ENCODE measurements at regions not wholly inside any gene's neighbourhood (a gene's known extent, or its start where the extent isn't known, plus 50 kb on each side); places are given as distances from the start of the nearest gene placed in this dataset.

DNA sequence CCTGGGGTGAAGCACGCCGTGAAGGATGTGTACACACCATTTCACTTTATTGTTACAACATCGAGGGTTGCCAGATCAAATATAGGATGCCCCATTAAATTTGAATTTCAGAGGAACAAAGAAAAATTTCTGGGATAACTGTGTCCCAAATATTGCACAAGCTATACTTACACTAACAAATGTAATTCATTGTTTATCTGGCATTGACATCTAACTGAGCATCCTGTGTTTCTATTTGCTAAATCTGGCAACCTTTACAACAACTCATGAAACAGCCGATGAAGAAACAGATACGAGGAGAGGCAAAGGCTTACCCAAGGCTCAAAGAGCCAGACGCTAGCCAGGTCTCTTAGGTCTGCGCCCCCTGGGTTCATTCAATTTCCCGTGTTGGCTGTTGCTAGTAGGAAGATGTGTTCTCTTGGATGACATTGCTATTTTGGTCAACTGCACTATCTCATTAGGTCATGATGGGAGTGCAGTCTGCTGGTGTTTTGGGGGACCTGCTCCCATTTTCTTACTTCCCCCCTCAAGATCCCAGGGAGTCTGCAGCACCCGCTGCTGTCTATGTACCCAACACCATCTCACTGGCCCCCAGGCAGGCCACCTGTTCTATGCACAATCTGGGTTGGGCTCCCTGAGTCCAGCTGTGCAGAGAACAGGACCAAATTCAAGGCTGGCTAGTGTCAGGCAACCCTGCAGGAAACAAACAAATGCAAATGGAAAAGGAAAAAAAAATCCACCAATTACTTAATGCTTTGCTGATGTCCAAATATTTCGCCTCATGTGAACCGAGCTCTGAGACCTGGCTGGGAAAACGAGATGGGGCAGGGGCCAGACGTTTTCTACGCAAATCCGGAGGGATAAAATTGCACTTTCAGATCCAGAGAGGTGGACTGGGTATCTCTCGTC is 560.9 kb downstream of the MIAT start:
- H3K4me1 ChIP-seq (ENCODE audit: insufficient read depth, low read length): no peaks in the 10 kb centered on the region
- H3K36me3 ChIP-seq (ENCODE audit: insufficient read depth, low read length): no peaks in the 10 kb centered on the region
- no peak overlapping the region for H3K9ac ChIP-seq (ENCODE audit: low read depth, low read length)
- H3K9me3 ChIP-seq (ENCODE audit: control insufficient read depth, insufficient read depth, low read length): peaks cover 1% of the 10 kb centered on the region; the same call in 1 of the 2 replicates

DNA sequence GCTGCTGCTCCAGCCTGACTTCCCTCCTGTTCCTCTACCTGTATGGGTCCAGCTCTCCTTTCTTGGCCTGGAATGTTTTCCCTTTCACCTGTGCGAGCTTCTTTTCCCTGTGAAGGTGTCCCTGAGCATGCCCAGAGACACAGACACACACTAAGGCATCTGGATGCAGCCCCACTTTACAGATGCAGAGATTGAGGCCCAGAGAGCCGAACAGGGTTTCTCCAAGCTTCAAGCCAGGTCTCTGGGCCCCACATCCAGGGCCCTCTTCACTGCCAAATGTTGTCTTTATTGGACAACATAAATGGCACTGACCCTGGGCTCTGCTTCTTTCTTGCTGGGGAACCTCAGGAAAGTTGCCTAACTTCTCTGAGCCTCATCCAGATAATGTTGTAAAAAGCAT is 561.6 kb downstream of the MIAT start:
- H3K9ac ChIP-seq (ENCODE audit: low read depth, low read length): no peak overlapping the region
- peaks cover 5% of the 10 kb centered on the region; the same call in 1 of the 2 replicates for H3K9me3 ChIP-seq (ENCODE audit: control insufficient read depth, insufficient read depth, low read length)
- H3K36me3 ChIP-seq (ENCODE audit: insufficient read depth, low read length): no peaks in the 10 kb centered on the region
- 0 out of 2 replicates have a peak, but pooled peaks cover 3% of the 10 kb centered on the region for H3K4me1 ChIP-seq (ENCODE audit: insufficient read depth, low read length)

DNA sequence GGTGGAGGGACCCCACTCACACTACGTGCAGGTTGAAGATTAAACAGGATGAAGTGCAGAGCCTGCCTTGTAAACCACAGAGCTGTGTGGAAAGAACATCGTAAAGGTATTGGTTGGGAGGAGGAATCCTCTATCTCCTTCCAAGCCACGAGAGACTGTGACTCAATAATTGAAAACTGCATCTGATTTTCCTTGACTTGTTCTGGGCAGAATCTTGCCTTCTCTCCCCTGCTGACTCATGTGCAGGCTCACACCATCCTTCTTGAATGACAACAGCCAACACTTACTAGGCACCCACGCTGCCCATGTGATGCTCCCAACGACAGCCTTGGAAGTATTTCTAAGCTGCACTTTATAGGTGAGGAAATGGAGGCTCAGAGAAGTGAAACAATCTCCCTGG is 563.0 kb downstream of the MIAT start:
- peaks cover 5% of the 10 kb centered on the region; the same call in 1 of the 2 replicates for H3K9me3 ChIP-seq (ENCODE audit: control insufficient read depth, insufficient read depth, low read length)
- no peaks in the 10 kb centered on the region for H3K36me3 ChIP-seq (ENCODE audit: insufficient read depth, low read length)
- H3K9ac ChIP-seq (ENCODE audit: low read depth, low read length): no peak overlapping the region
- H3K4me1 ChIP-seq (ENCODE audit: insufficient read depth, low read length): peaks cover 8% of the 10 kb centered on the region; the same call in 1 of the 2 replicates

DNA sequence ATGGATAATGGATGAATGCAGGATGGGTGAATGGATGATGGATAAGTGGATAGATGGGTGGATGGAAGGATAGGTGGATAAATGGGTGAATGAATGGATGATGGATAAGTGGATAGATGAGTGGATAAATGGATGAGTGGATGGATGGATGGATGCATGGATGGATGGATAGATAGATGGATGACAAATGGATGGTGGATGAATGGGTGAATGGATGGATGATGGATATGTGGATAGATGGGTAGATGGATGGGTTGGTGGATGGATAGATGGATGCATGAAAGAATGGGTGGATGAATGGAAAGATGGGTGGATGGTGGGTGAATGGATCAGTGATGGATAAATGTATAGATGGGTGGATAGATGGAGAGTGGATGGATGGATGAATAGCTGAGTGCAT is 564.8 kb downstream of the MIAT start:
- Histone ChIP-seq H3K9ac (ENCODE audit: low read depth, low read length) (no peak overlapping the region), H3K9me3 (ENCODE audit: control insufficient read depth, insufficient read depth, low read length) (peaks cover 5% of the 10 kb centered on the region; the same call in 1 of the 2 replicates), H3K4me1 (ENCODE audit: insufficient read depth, low read length) (peaks cover 8% of the 10 kb centered on the region; the same call in 1 of the 2 replicates), H3K36me3 (ENCODE audit: insufficient read depth, low read length) (no peaks in the 10 kb centered on the region)

DNA sequence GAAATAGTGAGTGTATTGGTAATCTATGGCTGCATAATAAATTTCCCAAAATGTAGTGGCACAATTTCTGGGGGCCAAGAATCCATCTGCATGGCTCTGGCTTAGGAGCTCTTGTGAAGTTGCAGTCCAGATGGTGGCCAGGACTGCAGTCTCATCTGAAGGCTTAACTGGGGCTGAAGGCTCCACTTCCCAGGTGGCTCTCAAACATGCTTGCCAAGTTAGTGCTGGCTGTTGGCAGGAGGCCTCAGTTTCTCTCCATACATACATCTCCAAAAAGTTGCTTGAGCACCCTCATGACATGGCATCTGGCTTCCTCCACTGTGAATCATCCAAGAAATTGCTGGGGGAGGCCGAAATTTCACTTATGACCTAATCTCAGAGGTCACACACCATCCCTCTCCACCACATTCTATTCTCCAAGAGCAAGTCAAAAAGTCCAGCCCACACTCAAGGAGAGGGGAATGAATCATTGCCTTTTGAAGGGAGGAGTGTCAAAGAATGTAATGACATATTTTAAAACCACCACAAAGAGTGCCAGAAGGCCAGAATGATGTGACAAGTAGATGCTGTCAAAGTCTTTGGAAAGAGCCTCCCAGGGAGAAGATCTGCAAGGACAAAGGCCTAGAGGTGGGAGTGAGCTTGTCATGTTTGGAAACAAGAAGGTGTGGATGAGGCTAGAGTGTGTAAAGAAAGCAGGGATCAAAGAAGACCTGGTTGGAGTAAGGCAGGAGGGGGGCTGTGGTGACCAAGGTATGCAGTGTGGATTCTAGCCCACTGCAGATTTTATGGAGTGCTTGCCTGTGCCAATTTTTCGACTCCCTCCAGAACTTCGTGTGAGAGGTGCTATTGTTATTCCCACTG is 566.2 kb downstream of the MIAT start:
- Histone ChIP-seq H3K36me3 (ENCODE audit: insufficient read depth, low read length) (no peaks in the 10 kb centered on the region), H3K9ac (ENCODE audit: low read depth, low read length) (no peak overlapping the region), H3K4me1 (ENCODE audit: insufficient read depth, low read length) (peaks cover 8% of the 10 kb centered on the region; the same call in 1 of the 2 replicates), H3K9me3 (ENCODE audit: control insufficient read depth, insufficient read depth, low read length) (peaks cover 5% of the 10 kb centered on the region; the same call in 1 of the 2 replicates)

DNA sequence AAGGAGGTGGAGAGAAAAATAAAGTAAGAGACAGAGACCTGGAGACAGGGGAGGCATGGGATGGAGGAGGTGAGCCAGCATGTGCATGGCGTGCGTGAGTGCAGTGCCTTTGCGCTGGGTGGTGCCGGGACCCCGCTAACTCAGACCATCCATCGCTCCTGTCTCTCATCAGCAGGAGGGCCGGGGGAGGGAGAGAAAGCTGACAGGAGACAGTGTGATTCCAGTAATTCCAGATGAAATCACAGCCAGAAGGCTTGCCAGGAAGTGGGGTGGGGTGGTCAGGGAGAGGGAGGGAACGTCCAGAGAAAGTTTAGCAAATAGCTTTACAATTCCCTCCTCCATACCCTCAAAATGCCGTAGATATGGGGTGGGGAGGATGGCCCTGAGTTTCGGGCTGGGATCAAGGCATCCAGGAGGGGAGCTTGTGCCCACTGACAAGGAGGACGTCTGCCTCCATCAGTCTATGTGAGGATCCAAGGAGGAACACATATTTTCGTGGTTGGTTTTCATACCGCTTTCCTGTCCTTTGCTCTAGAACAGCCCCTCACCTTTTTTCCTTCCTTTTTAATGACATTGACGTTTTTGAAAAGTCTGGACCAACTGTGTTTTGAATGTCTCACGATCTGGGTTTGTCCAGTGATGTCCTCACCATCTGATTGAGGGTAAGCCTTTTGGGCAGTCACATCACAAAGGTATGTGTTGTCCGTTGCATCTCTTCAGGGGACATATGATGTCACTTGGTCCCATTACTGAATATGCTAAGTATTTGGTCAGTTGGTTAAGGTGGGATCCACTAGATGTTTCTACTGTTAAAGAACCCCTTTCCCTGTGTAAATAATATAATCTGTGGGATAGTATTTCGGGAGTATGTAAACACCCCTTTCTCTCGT is 567.3 kb downstream of the MIAT start:
- peaks cover 5% of the 10 kb centered on the region; the same call in 1 of the 2 replicates for H3K9me3 ChIP-seq (ENCODE audit: control insufficient read depth, insufficient read depth, low read length)
- H3K4me1 ChIP-seq (ENCODE audit: insufficient read depth, low read length): peaks cover 8% of the 10 kb centered on the region; the same call in 1 of the 2 replicates
- H3K9ac ChIP-seq (ENCODE audit: low read depth, low read length): no peak overlapping the region
- no peaks in the 10 kb centered on the region for H3K36me3 ChIP-seq (ENCODE audit: insufficient read depth, low read length)

DNA sequence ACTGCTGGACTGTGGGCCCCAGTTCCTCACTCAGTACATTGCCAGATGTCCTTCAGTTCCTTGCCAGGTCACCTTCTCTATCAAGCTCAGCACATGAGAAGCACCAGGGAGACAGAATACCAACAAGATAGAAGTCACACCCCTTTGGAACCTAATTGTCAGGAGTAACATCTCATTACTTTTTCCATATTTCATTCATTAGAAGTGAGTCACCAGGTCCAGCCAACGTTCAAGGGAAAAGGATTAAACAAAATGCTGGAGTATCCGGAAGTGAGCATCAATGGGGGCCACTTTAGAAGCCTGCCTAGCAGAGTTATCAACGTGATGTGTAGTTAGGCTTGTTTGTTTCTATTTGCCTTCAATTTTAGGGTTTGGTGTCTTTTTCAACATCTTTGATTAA is 569.3 kb downstream of the MIAT start:
- Histone ChIP-seq H3K4me1 (ENCODE audit: insufficient read depth, low read length) (peaks cover 8% of the 10 kb centered on the region; the same call in 1 of the 2 replicates), H3K9ac (ENCODE audit: low read depth, low read length) (no peak overlapping the region), H3K36me3 (ENCODE audit: insufficient read depth, low read length) (no peaks in the 10 kb centered on the region), H3K9me3 (ENCODE audit: control insufficient read depth, insufficient read depth, low read length) (peaks cover 5% of the 10 kb centered on the region; the same call in 1 of the 2 replicates)

DNA sequence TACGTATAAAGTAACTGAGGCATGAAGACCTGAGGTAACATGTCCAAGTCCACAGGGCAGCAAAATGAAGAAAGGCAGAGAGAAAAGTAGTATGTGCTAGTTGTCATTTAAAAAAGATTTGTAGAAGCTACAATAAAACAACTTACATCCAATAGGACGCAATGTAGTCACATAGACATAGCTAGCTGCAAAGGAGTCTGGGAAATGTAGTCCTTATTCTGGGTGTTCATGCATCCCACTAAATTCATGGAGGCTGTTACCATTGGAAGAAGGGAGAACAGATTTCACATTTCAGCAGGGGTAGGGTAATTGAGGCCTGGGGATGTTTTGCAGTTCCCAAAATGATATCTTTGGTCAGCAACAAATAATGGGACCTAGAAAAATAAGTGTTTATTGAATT is 571.4 kb downstream of the MIAT start:
- H3K36me3 ChIP-seq (ENCODE audit: insufficient read depth, low read length): no peaks in the 10 kb centered on the region
- no peak overlapping the region for H3K9ac ChIP-seq (ENCODE audit: low read depth, low read length)
- H3K4me1 ChIP-seq (ENCODE audit: insufficient read depth, low read length): peaks cover 8% of the 10 kb centered on the region; the same call in 1 of the 2 replicates
- H3K9me3 ChIP-seq (ENCODE audit: control insufficient read depth, insufficient read depth, low read length): no peaks in the 10 kb centered on the region

DNA sequence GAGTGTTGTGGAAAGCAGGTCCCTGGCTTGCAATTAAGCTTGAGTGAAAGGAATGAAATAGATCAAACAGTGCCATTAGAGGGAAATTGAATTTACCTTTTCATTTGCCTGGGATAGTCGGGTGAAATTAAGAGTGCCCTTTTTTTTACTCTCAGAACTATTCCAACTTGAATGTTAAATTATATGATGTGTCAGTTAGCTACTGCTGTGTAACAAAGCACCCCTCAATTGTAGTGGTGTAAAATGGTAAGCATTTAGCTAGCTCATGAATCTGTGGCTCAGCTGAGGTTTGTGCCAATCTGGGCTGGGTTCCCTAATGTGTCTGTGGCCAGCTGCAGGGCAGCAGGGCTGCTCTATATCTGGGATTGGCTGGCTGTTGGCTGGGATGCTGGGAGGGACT is 571.4 kb downstream of the MN1 start:
- no peaks in the 10 kb centered on the region for H3K36me3 ChIP-seq (ENCODE audit: insufficient read depth, low read length)
- no peak overlapping the region for H3K9ac ChIP-seq (ENCODE audit: low read depth, low read length)
- H3K9me3 ChIP-seq (ENCODE audit: control insufficient read depth, insufficient read depth, low read length): no peaks in the 10 kb centered on the region
- H3K4me1 ChIP-seq (ENCODE audit: insufficient read depth, low read length): no peaks in the 10 kb centered on the region

DNA sequence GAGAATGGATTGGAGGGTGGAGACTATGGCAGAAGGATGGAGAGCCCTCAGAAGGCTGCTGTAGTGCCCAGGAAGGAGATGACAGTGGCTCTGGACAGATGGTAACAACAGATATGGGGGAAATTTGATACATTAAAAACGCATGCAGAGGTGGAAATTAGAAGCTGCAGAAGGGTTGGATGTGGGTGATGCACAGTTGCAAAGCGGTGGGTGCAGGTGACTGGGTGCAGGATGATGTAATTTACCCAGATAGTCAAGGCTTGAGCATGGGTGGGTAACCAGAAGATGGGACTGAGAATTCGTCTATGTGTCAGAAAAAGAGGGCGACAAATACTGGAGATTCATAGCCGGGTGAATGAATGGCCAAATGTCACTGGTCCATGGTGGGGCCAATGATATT is 570.3 kb downstream of the MN1 start:
- Histone ChIP-seq H3K36me3 (ENCODE audit: insufficient read depth, low read length) (no peaks in the 10 kb centered on the region), H3K9me3 (ENCODE audit: control insufficient read depth, insufficient read depth, low read length) (no peaks in the 10 kb centered on the region), H3K4me1 (ENCODE audit: insufficient read depth, low read length) (no peaks in the 10 kb centered on the region), H3K9ac (ENCODE audit: low read depth, low read length) (no peak overlapping the region)

DNA sequence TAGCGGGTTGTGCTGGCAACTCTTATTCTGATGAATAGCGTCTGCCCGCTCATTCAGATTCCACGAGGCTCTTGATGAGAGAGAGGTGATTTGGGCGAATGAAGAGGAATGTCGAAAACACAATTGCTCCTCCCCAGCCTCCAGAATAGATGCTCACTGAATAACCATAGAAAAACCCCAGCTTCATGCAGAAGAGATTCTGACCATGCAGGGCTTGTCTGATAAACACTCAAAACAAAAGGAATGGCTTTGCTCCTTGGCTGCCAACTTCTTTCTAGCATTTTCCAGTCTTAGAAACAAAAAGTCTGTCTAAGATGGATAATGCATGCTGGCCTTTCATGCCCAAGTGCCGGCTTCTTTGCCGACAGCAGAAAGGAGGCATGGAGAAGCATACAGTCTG is 569.5 kb downstream of the MN1 start:
- no peaks in the 10 kb centered on the region for H3K36me3 ChIP-seq (ENCODE audit: insufficient read depth, low read length)
- no peaks in the 10 kb centered on the region for H3K4me1 ChIP-seq (ENCODE audit: insufficient read depth, low read length)
- no peaks in the 10 kb centered on the region for H3K9me3 ChIP-seq (ENCODE audit: control insufficient read depth, insufficient read depth, low read length)
- no peak overlapping the region for H3K9ac ChIP-seq (ENCODE audit: low read depth, low read length)

DNA sequence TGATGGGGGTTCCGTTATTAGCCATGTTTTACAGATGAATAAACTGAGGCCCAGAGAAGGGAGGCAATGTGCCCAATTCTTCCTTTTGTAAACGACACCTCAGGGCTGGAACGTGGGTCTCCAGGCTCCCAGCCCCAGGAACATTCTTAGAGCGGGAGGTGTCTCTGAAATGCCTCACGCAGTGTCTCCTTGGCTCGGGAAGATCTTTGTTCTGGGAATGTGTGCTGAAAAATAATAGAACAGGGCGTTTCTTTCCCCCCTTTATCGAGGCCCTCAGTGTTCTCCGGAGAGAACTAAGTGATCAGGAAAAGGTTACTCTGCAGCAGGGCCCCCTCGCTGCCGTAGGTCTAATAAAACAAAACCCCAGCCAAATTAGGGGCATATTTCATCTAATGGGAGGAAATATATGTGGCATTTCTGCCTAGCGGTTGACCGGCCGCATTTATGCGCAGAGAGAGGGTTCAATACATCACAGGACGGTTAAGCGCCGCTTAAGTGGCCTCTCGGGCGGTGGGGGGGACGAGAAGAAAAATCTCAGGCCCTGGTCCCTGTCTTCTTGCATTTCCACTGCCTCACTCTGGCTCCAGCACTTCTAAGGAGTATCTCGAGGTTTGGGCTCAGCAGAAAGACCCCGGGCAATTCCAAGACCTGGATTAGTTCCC is 564.3 kb downstream of the MN1 start:
- H3K36me3 ChIP-seq (ENCODE audit: insufficient read depth, low read length): no peaks in the 10 kb centered on the region
- peaks cover 5% of the 10 kb centered on the region; the same call in 1 of the 2 replicates for H3K4me1 ChIP-seq (ENCODE audit: insufficient read depth, low read length)
- H3K9ac ChIP-seq (ENCODE audit: low read depth, low read length): no peak overlapping the region; the same call in 1 of the 2 replicates
- H3K9me3 ChIP-seq (ENCODE audit: control insufficient read depth, insufficient read depth, low read length): no peaks in the 10 kb centered on the region

DNA sequence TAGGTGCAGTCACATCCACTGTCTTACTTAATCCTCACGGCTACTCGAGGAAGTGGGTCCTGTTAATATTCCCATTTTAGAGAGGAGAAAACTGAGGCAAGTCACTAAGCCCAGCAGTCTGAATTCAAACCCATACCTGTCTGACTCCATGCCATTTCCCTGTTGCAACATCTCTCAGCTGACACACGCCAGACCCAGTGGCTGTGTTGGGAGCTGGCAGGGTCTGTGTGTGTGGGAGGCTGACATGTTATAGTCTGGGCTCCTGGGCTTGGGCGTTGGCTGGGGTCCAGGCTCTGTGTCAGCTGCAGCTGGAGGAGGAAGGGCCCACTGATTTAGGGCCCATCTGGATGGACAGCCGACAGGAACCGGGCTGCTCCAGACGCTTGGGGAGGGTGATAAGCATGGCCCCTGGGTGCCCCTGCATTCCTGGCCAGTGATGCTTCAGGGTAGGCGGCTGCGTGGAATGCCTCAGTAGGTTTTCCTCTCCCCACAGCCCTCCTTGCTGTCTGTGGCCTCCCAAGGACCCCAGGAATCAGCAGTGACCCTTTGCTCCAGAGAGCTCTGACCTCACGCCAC is 562.5 kb downstream of the MN1 start:
- Histone ChIP-seq H3K9me3 (ENCODE audit: control insufficient read depth, insufficient read depth, low read length) (no peaks in the 10 kb centered on the region), H3K9ac (ENCODE audit: low read depth, low read length) (no peak overlapping the region), H3K36me3 (ENCODE audit: insufficient read depth, low read length) (no peaks in the 10 kb centered on the region), H3K4me1 (ENCODE audit: insufficient read depth, low read length) (peaks cover 5% of the 10 kb centered on the region; the same call in 1 of the 2 replicates)
